Ectodermal cell (in vitro differentiated cells): ENCODE measurements at regions not wholly inside any gene's neighbourhood (a gene's known extent, or its start where the extent isn't known, plus 50 kb on each side); places are given as distances from the start of the nearest gene placed in this dataset.
"Not testable (repeated sequence)": the region's sequence is repeated elsewhere in the genome, so short reads cannot be mapped to it uniquely, and the experiment has no call there.

ENCODE experiments used
- H3K27ac ChIP-seq: 2 replicates; pipeline ENCODE4 v1.7.0; 2013; ENCODE audit warnings: mild to moderate bottlenecking, low read depth, low read length; ENCODE audit not compliant: insufficient read depth, poor library complexity, severe bottlenecking
- H3K27me3 ChIP-seq: 2 replicates; pipeline ENCODE4 v1.7.0; 2013; ENCODE audit warnings: mild to moderate bottlenecking, low read length; ENCODE audit not compliant: insufficient read depth, control insufficient read depth, poor library complexity, severe bottlenecking
- H3K36me3 ChIP-seq: one replicate; pipeline ENCODE4 v1.7.0; 2013; ENCODE audit warnings: low read length; ENCODE audit not compliant: control insufficient read depth, insufficient read depth
- H3K4me1 ChIP-seq: one replicate; pipeline ENCODE4 v1.7.0; 2013; ENCODE audit warnings: low read length; ENCODE audit not compliant: control insufficient read depth, insufficient read depth
- H3K4me3 ChIP-seq: 2 replicates; pipeline ENCODE4 v1.7.0; 2013; ENCODE audit warnings: low read depth, low read length, control low read depth; ENCODE audit not compliant: insufficient read depth
- H3K9me3 ChIP-seq: 2 replicates; pipeline ENCODE4 v1.7.0; 2013; ENCODE audit warnings: mild to moderate bottlenecking, low read length, moderate library complexity; ENCODE audit not compliant: control insufficient read depth
- WGBS, 2 experiments: methylation state at CpG; one replicate each; pipeline ENCODE4 v1.1.7; 2013; ENCODE audit warnings: missing lambda C conversion rate in 2 of 2; 5-methylcytosine and 5-hydroxymethylcytosine counted together

- Histone ChIP-seq H3K27ac (no peak overlapping the region), H3K4me3 (no peak overlapping the region), H3K9me3 (no peaks in the 10 kb centered on the region), H3K4me1 (no peaks in the 10 kb centered on the region), H3K27me3 (no peaks in the 10 kb centered on the region), H3K36me3 (no peaks in the 10 kb centered on the region)
- 95 to 96% methylated on average over 8 to 9 of the region's 9 CpGs for WGBS, 2 experiments
Measured at GRCh38 chr10:4396401-4397283, 429.4 kb upstream of the AKR1E2 start.

GRCh38 chr10:4395731-4396130, 430.3 kb upstream of the AKR1E2 start:
- H3K27ac ChIP-seq: no peak overlapping the region

GRCh38 chr10:4394455-4394854, 431.6 kb upstream of the AKR1E2 start:
- 88 to 100% methylated on average over 1 of the region's 3 CpGs for WGBS, 2 experiments
- not testable (repeated sequence) for H3K36me3 ChIP-seq, H3K27me3 ChIP-seq, H3K9me3 ChIP-seq, H3K4me3 ChIP-seq, H3K4me1 ChIP-seq, H3K27ac ChIP-seq

More at GRCh38 chr10:4395731-4396130, 430.3 kb upstream of the AKR1E2 start:
- no peaks in the 10 kb centered on the region for H3K9me3 ChIP-seq
- no peak overlapping the region for H3K4me3 ChIP-seq
- WGBS, 2 experiments: 93 to 94% methylated on average over 6 of the region's 6 CpGs
- no peaks in the 10 kb centered on the region for H3K36me3 ChIP-seq
- H3K27me3 ChIP-seq: no peaks in the 10 kb centered on the region
- H3K4me1 ChIP-seq: no peaks in the 10 kb centered on the region

GRCh38 chr10:4391683-4392082, 434.3 kb upstream of the AKR1E2 start:
- 65 to 67% methylated on average over 3 of the region's 3 CpGs for WGBS, 2 experiments
- Histone ChIP-seq H3K36me3 (no peaks in the 10 kb centered on the region), H3K27ac (no peak overlapping the region), H3K4me3 (no peak overlapping the region), H3K4me1 (no peaks in the 10 kb centered on the region), H3K27me3 (no peaks in the 10 kb centered on the region), H3K9me3 (no peaks in the 10 kb centered on the region)

- no peaks in the 10 kb centered on the region for H3K36me3 ChIP-seq
- H3K27me3 ChIP-seq: no peaks in the 10 kb centered on the region
- no peak overlapping the region for H3K4me3 ChIP-seq
- 94 to 95% methylated on average over 1 to 2 of the region's 2 CpGs for WGBS, 2 experiments
- no peaks in the 10 kb centered on the region for H3K9me3 ChIP-seq
- no peak overlapping the region for H3K27ac ChIP-seq
- no peaks in the 10 kb centered on the region for H3K4me1 ChIP-seq
Measured at GRCh38 chr10:4390219-4390618, 435.8 kb upstream of the AKR1E2 start.

- no peak overlapping the region for H3K4me3 ChIP-seq
- no peak overlapping the region for H3K27ac ChIP-seq
- WGBS, 2 experiments: 94 to 96% methylated on average over 7 of the region's 7 CpGs
- no peaks in the 10 kb centered on the region for H3K36me3 ChIP-seq
- H3K4me1 ChIP-seq: peaks cover 12% of the 10 kb centered on the region
- no peaks in the 10 kb centered on the region for H3K9me3 ChIP-seq
- no peaks in the 10 kb centered on the region for H3K27me3 ChIP-seq
Measured at GRCh38 chr10:4385231-4385870, 440.7 kb upstream of the AKR1E2 start.

GRCh38 chr10:4384245-4384644, 441.8 kb upstream of the AKR1E2 start:
- Histone ChIP-seq H3K4me1 (peaks cover 12% of the 10 kb centered on the region), H3K27ac (no peak overlapping the region), H3K27me3 (no peaks in the 10 kb centered on the region), H3K36me3 (no peaks in the 10 kb centered on the region), H3K9me3 (no peaks in the 10 kb centered on the region), H3K4me3 (no peak overlapping the region)
- 85 to 90% methylated on average over 4 of the region's 4 CpGs for WGBS, 2 experiments

GRCh38 chr10:4383651-4384098, 442.3 kb upstream of the AKR1E2 start:
- H3K27me3 ChIP-seq: no peaks in the 10 kb centered on the region
- H3K36me3 ChIP-seq: no peaks in the 10 kb centered on the region
- H3K4me1 ChIP-seq: peaks cover 12% of the 10 kb centered on the region
- H3K4me3 ChIP-seq: no peak overlapping the region
- peak overlapping the region; percentile 26 for H3K27ac ChIP-seq
- no peaks in the 10 kb centered on the region for H3K9me3 ChIP-seq
- WGBS, 2 experiments: 67 to 76% methylated on average over 4 of the region's 4 CpGs

GRCh38 chr10:4382811-4383210, 443.2 kb upstream of the AKR1E2 start:
- no peaks in the 10 kb centered on the region for H3K9me3 ChIP-seq
- no peaks in the 10 kb centered on the region for H3K36me3 ChIP-seq
- no peaks in the 10 kb centered on the region for H3K27me3 ChIP-seq
- no peak overlapping the region for H3K4me3 ChIP-seq
- peaks cover 12% of the 10 kb centered on the region for H3K4me1 ChIP-seq
- WGBS, 2 experiments: no CpG with 5 or more reads among the region's 1 CpG
- no peak overlapping the region for H3K27ac ChIP-seq

- H3K4me3 ChIP-seq: no peak overlapping the region
- H3K4me1 ChIP-seq: no peaks in the 10 kb centered on the region
- 80 to 82% methylated on average over 1 to 2 of the region's 2 CpGs for WGBS, 2 experiments
- no peaks in the 10 kb centered on the region for H3K9me3 ChIP-seq
- H3K36me3 ChIP-seq: no peaks in the 10 kb centered on the region
- no peak overlapping the region for H3K27ac ChIP-seq
- H3K27me3 ChIP-seq: no peaks in the 10 kb centered on the region
Measured at GRCh38 chr10:4373612-4374011, 452.4 kb upstream of the AKR1E2 start.
